ENCODE measurements at regions not wholly inside any gene's neighbourhood (a gene's known extent, or its start where the extent isn't known, plus 50 kb on each side); places are given as distances from the start of the nearest gene placed in this dataset.

DNA sequence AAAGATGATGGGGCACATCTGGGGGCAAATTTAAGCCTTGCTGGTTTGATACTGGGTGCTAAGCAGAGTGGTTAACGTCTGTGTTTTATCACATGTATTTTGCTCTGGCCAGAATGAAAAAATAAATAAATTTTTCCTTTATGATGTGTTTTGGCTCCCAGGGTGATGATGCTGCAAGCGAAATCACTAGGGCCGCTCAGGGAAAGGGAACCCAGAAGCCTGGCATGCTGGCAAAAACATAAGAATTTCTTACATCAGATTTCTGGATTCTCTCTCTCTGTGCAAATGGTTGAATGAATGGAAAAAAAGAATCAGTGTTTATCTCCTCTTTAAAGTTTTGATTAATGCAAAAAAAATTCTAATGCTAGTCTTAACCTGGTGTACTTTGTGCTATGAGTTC is 1975.2 kb upstream of the C9orf72 start:
- TF ChIP-seq POLR2A (IDR thresholded peaks at IDR 0.05; ENCODE audit: low read length) (no peak), GATA1 (IDR thresholded peaks at IDR 0.05; ENCODE audit: low read depth, low read length) (no peak)

Measured in erythroblast (primary cell).